H9 (cell line): ENCODE measurements at regions not wholly inside any gene's neighbourhood (a gene's known extent, or its start where the extent isn't known, plus 50 kb on each side); places are given as distances from the start of the nearest gene placed in this dataset.

Source experiments
- DNase-seq: peaks from one replicate; pipeline ENCODE4 v3.0.0-alpha.2; 2017
- H2AFZ ChIP-seq: one replicate; pipeline ENCODE4 v1.6.1; 2013; ENCODE audit warnings: mild to moderate bottlenecking, low read length, control low read depth, moderate library complexity
- H2AK5ac ChIP-seq: 2 replicates; pipeline ENCODE4 v1.6.1; 2013; ENCODE audit warnings: low read length, control low read depth, mixed read lengths; ENCODE audit not compliant: insufficient read length
- H2BK120ac ChIP-seq: one replicate; pipeline ENCODE4 v1.6.1; 2013; ENCODE audit warnings: low read depth, mild to moderate bottlenecking, low read length, control low read depth, inconsistent platforms; ENCODE audit not compliant: poor library complexity, severe bottlenecking
- H2BK12ac ChIP-seq: 2 replicates; pipeline ENCODE4 v1.6.1; 2013; ENCODE audit warnings: low read length, control low read depth, mixed read lengths, low read depth; ENCODE audit not compliant: insufficient read length
- H2BK15ac ChIP-seq: 2 replicates; pipeline ENCODE4 v1.6.1; 2013; ENCODE audit warnings: low read depth, low read length, control low read depth
- H2BK20ac ChIP-seq: one replicate; pipeline ENCODE4 v1.6.1; 2013; ENCODE audit warnings: low read depth, mild to moderate bottlenecking, low read length, control low read depth, inconsistent platforms; ENCODE audit not compliant: poor library complexity, severe bottlenecking
- H2BK5ac ChIP-seq: 2 replicates; pipeline ENCODE4 v1.6.1; 2013; ENCODE audit warnings: low read length, control low read depth, mixed read lengths; ENCODE audit not compliant: insufficient read length
- H3K14ac ChIP-seq: 2 replicates; pipeline ENCODE4 v1.6.1; 2013; ENCODE audit warnings: low read length, control low read depth; ENCODE audit not compliant: insufficient read depth
- H3K18ac ChIP-seq: 2 replicates; pipeline ENCODE4 v1.6.1; 2013; ENCODE audit warnings: low read depth, mild to moderate bottlenecking, mixed read lengths, low read length, control low read depth; ENCODE audit not compliant: insufficient read length
- H3K23ac ChIP-seq: 2 replicates; pipeline ENCODE4 v1.6.1; 2013; ENCODE audit warnings: low read length, control low read depth, mixed read lengths, low read depth; ENCODE audit not compliant: insufficient read length
- H3K23me2 ChIP-seq: 2 replicates; pipeline ENCODE4 v1.6.1; 2013; ENCODE audit warnings: low read depth, mild to moderate bottlenecking, mixed read lengths, low read length, control low read depth; ENCODE audit not compliant: insufficient read length, poor library complexity, severe bottlenecking
- H3K27ac ChIP-seq: 2 replicates; pipeline ENCODE4 v1.5.1; 2013; ENCODE audit warnings: low read length, control low read depth, mixed read lengths, low read depth; ENCODE audit not compliant: insufficient read length
- H3K27me3 ChIP-seq: 2 replicates; pipeline ENCODE4 v1.6.1; 2013; ENCODE audit warnings: low read length, control low read depth, inconsistent platforms; ENCODE audit not compliant: insufficient read depth
- H3K4ac ChIP-seq: 2 replicates; pipeline ENCODE4 v1.6.1; 2013; ENCODE audit warnings: low read depth, mild to moderate bottlenecking, control low read depth, inconsistent platforms, low read length, moderate library complexity
- H3K4me1 ChIP-seq: 2 replicates; pipeline ENCODE4 v1.6.1; 2013; ENCODE audit warnings: low read length, control low read depth, inconsistent platforms; ENCODE audit not compliant: insufficient read depth
- H3K4me2 ChIP-seq: 2 replicates; pipeline ENCODE4 v1.6.1; 2013; ENCODE audit warnings: low read length, control low read depth, mixed read lengths; ENCODE audit not compliant: insufficient read length, insufficient read depth
- H3K56ac ChIP-seq: 2 replicates; pipeline ENCODE4 v1.6.1; 2013; ENCODE audit warnings: low read depth, mild to moderate bottlenecking, mixed read lengths, low read length, control low read depth; ENCODE audit not compliant: insufficient read length
- H3K79me1 ChIP-seq: 2 replicates; pipeline ENCODE4 v1.6.1; 2013; ENCODE audit warnings: low read depth, mild to moderate bottlenecking, moderate library complexity, low read length, control low read depth, inconsistent platforms; ENCODE audit not compliant: insufficient read depth, poor library complexity, severe bottlenecking
- H3K79me2 ChIP-seq: 2 replicates; pipeline ENCODE4 v1.6.1; 2013; ENCODE audit warnings: low read length, control low read depth, inconsistent platforms; ENCODE audit not compliant: insufficient read depth
- H3K9ac ChIP-seq: 2 replicates; pipeline ENCODE4 v1.6.1; 2013; ENCODE audit warnings: low read length, control low read depth, mixed read lengths; ENCODE audit not compliant: insufficient read length; ENCODE audit errors: extremely low read depth
- H3K9me3 ChIP-seq: one replicate; pipeline ENCODE4 v1.6.1; 2013; ENCODE audit warnings: low read depth, low read length, inconsistent platforms; ENCODE audit not compliant: control insufficient read depth
- H3T11ph ChIP-seq: one replicate; pipeline ENCODE4 v1.6.1; 2013; ENCODE audit warnings: mild to moderate bottlenecking, low read length, control low read depth, inconsistent platforms
- H4K20me1 ChIP-seq: one replicate; pipeline ENCODE4 v1.6.1; 2013; ENCODE audit not compliant: control insufficient read depth, insufficient read length, insufficient read depth
- H4K5ac ChIP-seq: 2 replicates; pipeline ENCODE4 v1.6.1; 2013; ENCODE audit warnings: low read depth, mild to moderate bottlenecking, mixed read lengths, low read length, control low read depth; ENCODE audit not compliant: insufficient read length
- H4K8ac ChIP-seq: replicated peaks from 2 replicates; pipeline ENCODE4 v1.6.1; 2013; ENCODE audit warnings: low read length, control low read depth, mixed read lengths, low read depth; ENCODE audit not compliant: insufficient read length
- H4K91ac ChIP-seq: 2 replicates; pipeline ENCODE4 v1.6.1; 2013; ENCODE audit warnings: low read depth, mild to moderate bottlenecking, moderate library complexity, mixed read lengths, low read length, control low read depth; ENCODE audit not compliant: insufficient read length
- H3K27ac Mint-ChIP-seq, 3 experiments: 2 replicates in 2 of 3; 3 replicates in 1 of 3; pipeline ENCODE4 v1.8.0; 2020 to 2021; ENCODE audit warnings: mixed read lengths in 3 of 3, mild to moderate bottlenecking in 1 of 3, moderate library complexity in 1 of 3
- H3K27me3 Mint-ChIP-seq: 2 replicates; pipeline ENCODE4 v1.8.0; 2021; ENCODE audit warnings: low read depth, mild to moderate bottlenecking, moderate library complexity, mixed read lengths
- H3K36me3 Mint-ChIP-seq, 3 experiments: 2 replicates in 2 of 3; 3 replicates in 1 of 3; pipeline ENCODE4 v1.8.0; 2020 to 2021; ENCODE audit warnings: low read depth in 3 of 3, mixed read lengths in 3 of 3; ENCODE audit not compliant: insufficient read depth in 1 of 3
- H3K4me1 Mint-ChIP-seq, 2 experiments: 2 replicates each; pipeline ENCODE4 v1.8.0; 2020; ENCODE audit warnings: mixed read lengths in 2 of 2
- H3K4me3 Mint-ChIP-seq, 2 experiments: 2 replicates in 1 of 2; 3 replicates in 1 of 2; pipeline ENCODE4 v1.8.0; 2020 to 2021; ENCODE audit warnings: mild to moderate bottlenecking in 2 of 2, mixed read lengths in 2 of 2, moderate library complexity in 1 of 2
- H3K9me3 Mint-ChIP-seq, 2 experiments: 2 replicates in 1 of 2; 3 replicates in 1 of 2; pipeline ENCODE4 v1.8.0; 2020; ENCODE audit warnings: mild to moderate bottlenecking in 2 of 2, mixed read lengths in 2 of 2, moderate library complexity in 1 of 2
- CTCF ChIP-seq: fragments of 200-600 bp; sonication (generic); conservative IDR thresholded peaks from 3 replicates; pipeline ENCODE4 v1.8.0; 2021; ENCODE audit warnings: antibody characterized with exemption, mild to moderate bottlenecking
- WGBS: extraction: QIAGEN DNeasy Blood & Tissue Kit; methylation state at CpG from one replicate; pipeline ENCODE4 v1.1.7; 2013; ENCODE audit warnings: missing lambda C conversion rate, low lambda C conversion rate, mixed read lengths; ENCODE audit not compliant: insufficient read length; ENCODE audit errors: extremely low coverage; 5-methylcytosine and 5-hydroxymethylcytosine counted together

GRCh38 chr10:46097576-46098317 lies 51.7 kb upstream of the MSMB start:
- Histone ChIP-seq H2BK12ac (no peak overlapping the region), H4K20me1 (no peaks in the 10 kb centered on the region), H2AFZ (no peak overlapping the region), H2BK120ac (no peak overlapping the region), H2BK15ac (no peak overlapping the region), H3K18ac (no peak overlapping the region), H3K79me2 (no peaks in the 10 kb centered on the region), H3K4me1 (no peaks in the 10 kb centered on the region; the same call in 1 of the 2 replicates), H3K56ac (no peak overlapping the region), H2AK5ac (no peak overlapping the region), H3K79me1 (no peaks in the 10 kb centered on the region), H4K8ac (no peak overlapping the region), H4K91ac (no peak overlapping the region), H3K4me2 (no peak overlapping the region), H2BK5ac (no peak overlapping the region), H3K23me2 (no peaks in the 10 kb centered on the region), H3K23ac (no peak overlapping the region), H3T11ph (no peak overlapping the region), H3K27me3 (no peaks in the 10 kb centered on the region), H3K27ac (no peak overlapping the region), H4K5ac (no peak overlapping the region), H2BK20ac (no peak overlapping the region), H3K4ac (no peak overlapping the region), H3K14ac (no peak overlapping the region), H3K9me3 (no peaks in the 10 kb centered on the region), H3K9ac (no peak overlapping the region)
- DNase-seq: no peak
- peaks cover 3% of the 10 kb centered on the region; the same call in 1 of the 2 replicates for H3K27me3 Mint-ChIP-seq
- no CpG with 5 or more reads among the region's 14 CpGs for WGBS
- H3K9me3 Mint-ChIP-seq: no peaks in the 10 kb centered on the region; a peak in 1 of 5 replicates
- H3K4me3 Mint-ChIP-seq: no peak overlapping the region
- no peak for TF ChIP-seq CTCF
- no peaks in the 10 kb centered on the region; a peak in 1 of 7 replicates for H3K36me3 Mint-ChIP-seq
- peaks cover 20 to 28% of the 10 kb centered on the region in 2 experiments for H3K4me1 Mint-ChIP-seq
- H3K27ac Mint-ChIP-seq: no peak overlapping the region
